HL-60 (cell line): ENCODE measurements at regions not wholly inside any gene's neighbourhood (a gene's known extent, or its start where the extent isn't known, plus 50 kb on each side); places are given as distances from the start of the nearest gene placed in this dataset.
"Not testable (repeated sequence)": the region's sequence is repeated elsewhere in the genome, so short reads cannot be mapped to it uniquely, and the experiment has no call there.

Source experiments
- DNase-seq, 2 experiments: peaks; one replicate each; pipeline ENCODE4 v3.0.0-alpha.2; 2010 to 2020; ENCODE audit warnings: low read depth in 1 of 2, low spot score in 1 of 2
- H3K27ac ChIP-seq: fragments of 250-450 bp; sonication (Bioruptor Pico); replicated peaks from 2 replicates; pipeline ENCODE4 v1.5.1; 2020; ENCODE audit warnings: mild to moderate bottlenecking, moderate library complexity
- H3K27me3 ChIP-seq: fragments of 250-450 bp; sonication (Bioruptor Pico); 2 replicates; pipeline ENCODE4 v1.5.1; 2021; ENCODE audit warnings: mild to moderate bottlenecking, moderate library complexity; ENCODE audit not compliant: insufficient read depth, poor library complexity, severe bottlenecking
- H3K4me3 ChIP-seq: replicated peaks from 2 replicates; pipeline ENCODE4 v1.5.1; 2011; ENCODE audit warnings: mild to moderate bottlenecking, control low read depth, low read length; ENCODE audit not compliant: insufficient read depth
- GABPA ChIP-seq: IDR thresholded peaks from 2 replicates; pipeline ENCODE4 v1.6.1; 2012; ENCODE audit warnings: low read depth
- POLR2AphosphoS5 ChIP-seq: IDR thresholded peaks from 2 replicates; pipeline ENCODE4 v1.6.1; 2012; ENCODE audit warnings: low read depth
- SPI1 ChIP-seq: IDR thresholded peaks from 2 replicates; pipeline ENCODE4 v1.6.1; 2012; ENCODE audit warnings: low read depth, mild to moderate bottlenecking, borderline replicate concordance
- TF ChIP-seq, protein P1 (sequence below): IDR thresholded peaks from one replicate; pipeline ENCODE4 v1.5.1; 2011; ENCODE audit warnings: low read length, control low read depth, inconsistent platforms; ENCODE audit not compliant: insufficient read depth
- TF ChIP-seq, protein P2 (sequence below): IDR thresholded peaks from 2 replicates; pipeline ENCODE4 v1.6.1; 2012; ENCODE audit warnings: low read depth; ENCODE audit not compliant: insufficient replicate concordance

DNA sequence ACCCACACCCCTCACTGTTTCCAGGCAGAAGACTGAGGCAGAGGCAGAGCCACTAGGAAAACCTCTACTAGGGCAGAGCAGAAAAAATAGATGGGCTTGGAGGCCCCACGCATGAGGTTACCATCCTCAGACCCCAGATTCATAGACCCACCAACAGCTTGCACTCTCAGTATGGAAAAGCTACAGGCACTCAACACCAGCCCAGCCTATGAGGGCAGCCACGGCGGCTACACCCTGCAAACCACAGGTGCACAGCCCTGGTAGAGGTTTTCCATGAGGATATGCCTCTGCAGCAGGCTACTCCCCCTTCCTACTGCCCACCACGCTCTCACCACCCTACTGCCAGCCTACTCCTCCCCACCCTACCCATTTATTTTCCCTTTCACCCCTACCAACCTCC is 235.1 kb downstream of the CWH43 start:
- Histone ChIP-seq H3K27ac (no peak overlapping the region), H3K27me3 (no peaks in the 10 kb centered on the region), H3K4me3 (no peak overlapping the region)
- DNase-seq: no peak
- TF ChIP-seq POLR2AphosphoS5 (no peak), SPI1 (no peak), GABPA (no peak)
- TF ChIP-seq, protein P1, sequence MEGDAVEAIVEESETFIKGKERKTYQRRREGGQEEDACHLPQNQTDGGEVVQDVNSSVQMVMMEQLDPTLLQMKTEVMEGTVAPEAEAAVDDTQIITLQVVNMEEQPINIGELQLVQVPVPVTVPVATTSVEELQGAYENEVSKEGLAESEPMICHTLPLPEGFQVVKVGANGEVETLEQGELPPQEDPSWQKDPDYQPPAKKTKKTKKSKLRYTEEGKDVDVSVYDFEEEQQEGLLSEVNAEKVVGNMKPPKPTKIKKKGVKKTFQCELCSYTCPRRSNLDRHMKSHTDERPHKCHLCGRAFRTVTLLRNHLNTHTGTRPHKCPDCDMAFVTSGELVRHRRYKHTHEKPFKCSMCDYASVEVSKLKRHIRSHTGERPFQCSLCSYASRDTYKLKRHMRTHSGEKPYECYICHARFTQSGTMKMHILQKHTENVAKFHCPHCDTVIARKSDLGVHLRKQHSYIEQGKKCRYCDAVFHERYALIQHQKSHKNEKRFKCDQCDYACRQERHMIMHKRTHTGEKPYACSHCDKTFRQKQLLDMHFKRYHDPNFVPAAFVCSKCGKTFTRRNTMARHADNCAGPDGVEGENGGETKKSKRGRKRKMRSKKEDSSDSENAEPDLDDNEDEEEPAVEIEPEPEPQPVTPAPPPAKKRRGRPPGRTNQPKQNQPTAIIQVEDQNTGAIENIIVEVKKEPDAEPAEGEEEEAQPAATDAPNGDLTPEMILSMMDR: no peak
- TF ChIP-seq, protein P2, sequence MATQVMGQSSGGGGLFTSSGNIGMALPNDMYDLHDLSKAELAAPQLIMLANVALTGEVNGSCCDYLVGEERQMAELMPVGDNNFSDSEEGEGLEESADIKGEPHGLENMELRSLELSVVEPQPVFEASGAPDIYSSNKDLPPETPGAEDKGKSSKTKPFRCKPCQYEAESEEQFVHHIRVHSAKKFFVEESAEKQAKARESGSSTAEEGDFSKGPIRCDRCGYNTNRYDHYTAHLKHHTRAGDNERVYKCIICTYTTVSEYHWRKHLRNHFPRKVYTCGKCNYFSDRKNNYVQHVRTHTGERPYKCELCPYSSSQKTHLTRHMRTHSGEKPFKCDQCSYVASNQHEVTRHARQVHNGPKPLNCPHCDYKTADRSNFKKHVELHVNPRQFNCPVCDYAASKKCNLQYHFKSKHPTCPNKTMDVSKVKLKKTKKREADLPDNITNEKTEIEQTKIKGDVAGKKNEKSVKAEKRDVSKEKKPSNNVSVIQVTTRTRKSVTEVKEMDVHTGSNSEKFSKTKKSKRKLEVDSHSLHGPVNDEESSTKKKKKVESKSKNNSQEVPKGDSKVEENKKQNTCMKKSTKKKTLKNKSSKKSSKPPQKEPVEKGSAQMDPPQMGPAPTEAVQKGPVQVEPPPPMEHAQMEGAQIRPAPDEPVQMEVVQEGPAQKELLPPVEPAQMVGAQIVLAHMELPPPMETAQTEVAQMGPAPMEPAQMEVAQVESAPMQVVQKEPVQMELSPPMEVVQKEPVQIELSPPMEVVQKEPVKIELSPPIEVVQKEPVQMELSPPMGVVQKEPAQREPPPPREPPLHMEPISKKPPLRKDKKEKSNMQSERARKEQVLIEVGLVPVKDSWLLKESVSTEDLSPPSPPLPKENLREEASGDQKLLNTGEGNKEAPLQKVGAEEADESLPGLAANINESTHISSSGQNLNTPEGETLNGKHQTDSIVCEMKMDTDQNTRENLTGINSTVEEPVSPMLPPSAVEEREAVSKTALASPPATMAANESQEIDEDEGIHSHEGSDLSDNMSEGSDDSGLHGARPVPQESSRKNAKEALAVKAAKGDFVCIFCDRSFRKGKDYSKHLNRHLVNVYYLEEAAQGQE: no peak

DNA sequence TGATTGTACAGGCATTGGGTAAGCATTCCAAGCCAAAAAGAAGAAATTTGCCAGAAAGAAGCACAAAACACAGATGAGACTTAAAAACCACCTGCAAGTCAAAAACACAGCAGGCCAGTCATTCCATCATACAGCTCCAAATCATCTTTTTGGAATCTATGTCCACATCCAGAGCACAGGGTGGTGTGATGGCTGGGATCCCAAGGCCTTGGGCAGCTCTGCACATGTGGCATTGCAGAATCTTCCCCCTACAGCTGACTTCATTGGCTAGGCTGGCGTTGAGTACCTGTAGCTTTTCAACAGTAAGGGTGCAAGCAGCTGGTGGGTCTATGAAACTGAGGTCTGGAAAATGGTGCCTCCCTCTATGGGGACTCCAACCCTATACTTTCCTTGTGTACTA is 236.7 kb downstream of the CWH43 start:
- not testable (repeated sequence) for H3K27ac ChIP-seq, H3K27me3 ChIP-seq, H3K4me3 ChIP-seq, DNase-seq

DNA sequence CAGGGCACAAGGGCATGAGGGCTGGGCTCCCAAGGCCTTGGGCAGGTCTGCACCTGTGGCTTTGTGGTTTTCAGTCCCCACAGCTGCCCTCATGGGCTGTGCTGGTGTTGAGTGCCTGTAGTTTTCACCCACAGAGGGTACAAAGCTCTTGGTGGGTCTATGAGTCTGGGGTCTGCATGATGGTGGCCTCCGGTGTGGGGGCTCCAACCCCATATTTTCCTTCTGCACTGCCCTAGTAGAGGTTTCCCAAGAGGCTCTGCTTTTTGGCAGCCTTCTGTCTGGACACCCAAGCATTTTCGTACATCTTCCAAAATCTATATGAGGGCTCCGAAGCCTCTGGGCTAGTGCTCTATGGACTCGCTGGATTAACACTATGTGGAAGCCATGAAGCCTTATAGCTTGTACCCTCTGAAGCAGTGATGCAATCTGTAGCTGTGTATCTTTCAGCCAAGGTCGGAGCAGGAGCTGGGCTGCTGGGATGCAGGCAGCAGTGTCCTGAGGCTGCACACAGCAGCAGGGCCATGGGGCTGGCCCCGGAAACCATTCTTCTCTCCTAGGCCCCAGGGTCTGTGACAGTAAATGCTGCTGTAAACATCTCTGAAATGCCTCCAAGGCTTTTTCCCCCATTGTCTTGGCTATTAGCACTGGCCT is 240.3 kb downstream of the CWH43 start:
- DNase-seq, H3K27ac ChIP-seq, H3K4me3 ChIP-seq, H3K27me3 ChIP-seq: not testable (repeated sequence)

DNA sequence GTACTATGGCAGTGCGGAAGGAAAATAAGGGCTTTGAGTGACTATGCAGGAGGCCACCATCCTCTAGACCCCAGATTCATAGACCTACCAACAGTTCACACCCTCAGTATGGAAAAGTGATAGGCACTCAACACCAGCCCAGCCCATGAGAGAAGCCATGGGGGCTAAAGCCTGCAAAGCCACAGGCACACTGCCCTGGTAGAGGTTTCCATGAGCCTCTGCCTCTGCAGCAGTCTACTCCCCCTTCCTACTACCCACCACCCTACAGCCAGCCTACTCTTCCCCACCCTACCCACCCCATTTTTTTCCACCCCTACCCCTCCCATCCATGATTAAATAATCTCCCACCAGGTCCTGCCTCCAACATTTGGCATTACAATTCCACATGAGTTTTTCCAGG is 241.9 kb downstream of the CWH43 start:
- H3K4me3 ChIP-seq, DNase-seq, H3K27ac ChIP-seq, H3K27me3 ChIP-seq: not testable (repeated sequence)

DNA sequence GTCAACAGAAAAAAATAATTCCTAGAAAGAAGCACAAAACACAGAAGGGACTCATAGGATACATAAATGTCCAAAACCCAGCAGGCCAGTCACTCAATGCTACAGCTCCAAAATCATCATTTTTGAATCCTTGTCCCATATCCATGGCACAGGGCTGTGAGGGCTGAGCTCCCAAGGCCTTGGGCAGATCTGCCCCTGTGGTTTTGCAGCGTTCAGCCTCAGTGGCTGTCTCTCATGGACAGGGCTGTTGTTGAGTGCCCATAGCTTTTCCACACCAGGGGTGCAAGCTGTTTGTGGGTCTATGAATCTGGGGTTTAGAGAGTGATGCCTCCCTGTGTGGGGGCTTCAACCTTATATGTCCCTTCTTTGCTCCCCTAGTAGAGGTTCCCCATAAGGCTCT is 243.2 kb downstream of the CWH43 start:
- not testable (repeated sequence) for DNase-seq, H3K27ac ChIP-seq, H3K27me3 ChIP-seq, H3K4me3 ChIP-seq

DNA sequence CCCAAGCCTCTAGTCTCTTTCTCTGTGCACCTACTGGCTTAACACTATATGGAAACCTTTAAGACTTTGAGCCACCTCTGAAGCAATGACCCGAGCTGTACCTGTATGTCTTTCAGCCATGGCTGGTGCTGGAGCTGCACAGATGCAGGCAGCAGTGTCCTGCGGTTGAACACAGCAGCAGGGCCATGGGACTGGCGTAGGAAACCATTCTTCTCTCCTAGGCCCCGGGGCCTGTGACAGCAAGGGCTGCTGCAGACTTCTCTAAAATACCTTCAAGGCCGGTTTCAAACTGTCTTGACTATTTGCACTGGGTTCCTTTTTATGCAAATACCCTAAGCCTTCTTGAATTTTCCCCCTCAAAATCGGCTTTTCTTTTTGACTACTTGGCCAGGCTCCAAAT is 243.6 kb downstream of the CWH43 start:
- not testable (repeated sequence) for H3K4me3 ChIP-seq, H3K27me3 ChIP-seq, DNase-seq, H3K27ac ChIP-seq

DNA sequence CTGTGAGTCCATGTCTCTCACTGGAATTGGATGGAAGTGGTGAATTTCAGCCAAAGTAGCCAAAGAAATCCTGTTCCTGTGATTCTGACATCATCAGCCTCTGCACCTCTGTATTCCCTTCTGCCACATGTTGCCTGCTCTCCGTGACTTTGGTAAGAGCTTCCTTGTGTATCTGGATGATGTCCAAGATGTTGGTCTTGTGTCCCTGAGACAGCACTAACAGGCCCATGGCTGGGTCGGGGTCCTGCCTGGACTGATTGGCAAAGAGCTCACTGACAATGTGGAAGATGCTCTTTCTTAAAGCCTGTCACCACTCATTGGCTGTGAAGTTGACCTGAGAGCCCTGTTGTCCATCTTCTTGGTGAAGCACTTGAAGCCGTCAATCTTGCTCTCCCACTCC is 247.3 kb downstream of the CWH43 start:
- not testable (repeated sequence) for H3K4me3 ChIP-seq, H3K27me3 ChIP-seq, H3K27ac ChIP-seq, DNase-seq

DNA sequence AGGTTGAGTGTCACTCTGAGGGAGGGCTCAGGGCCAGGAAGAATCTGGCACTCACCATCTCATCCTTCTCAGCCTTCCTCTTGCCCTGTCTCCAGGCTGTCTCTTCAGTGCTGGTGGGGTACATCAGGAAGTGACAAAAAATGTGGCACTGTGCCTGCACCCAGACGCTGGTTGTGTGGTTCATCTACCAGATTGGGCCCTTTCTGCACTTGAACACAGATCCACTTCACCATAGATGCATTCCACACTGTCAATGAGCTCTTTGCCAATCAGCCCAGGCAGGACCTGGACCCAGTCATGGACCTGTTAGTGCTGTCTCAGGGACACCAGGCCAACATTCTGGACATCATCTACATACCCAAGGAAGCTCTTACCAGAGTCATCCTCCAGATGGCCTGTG is 247.7 kb downstream of the CWH43 start:
- not testable (repeated sequence) for H3K4me3 ChIP-seq, H3K27ac ChIP-seq, DNase-seq

DNA sequence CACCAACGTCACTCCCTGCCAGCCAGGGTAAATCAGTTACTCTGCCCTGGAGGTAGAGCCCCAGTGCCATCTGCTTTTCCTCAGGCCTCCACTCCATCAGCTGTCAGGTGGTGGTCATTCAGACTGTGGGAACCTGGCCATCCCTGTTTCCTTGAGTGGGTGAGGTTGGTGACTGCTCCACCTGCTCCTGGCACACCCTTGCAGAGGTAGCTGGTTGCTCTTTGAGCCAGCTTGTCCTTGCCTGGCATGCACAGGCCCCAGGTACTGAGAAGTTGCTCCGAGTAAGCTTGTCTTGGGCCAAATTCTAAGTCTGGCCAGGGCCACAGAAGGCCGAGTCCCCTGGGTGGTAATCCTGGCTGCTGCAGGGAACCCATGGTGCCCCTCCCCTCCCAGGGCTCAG is 248.3 kb downstream of the CWH43 start:
- not testable (repeated sequence) for DNase-seq, H3K27ac ChIP-seq, H3K27me3 ChIP-seq, H3K4me3 ChIP-seq

More for the DNA sequence above, 247.7 kb downstream of the CWH43 start:
- H3K27me3 ChIP-seq: not testable (repeated sequence)

DNA sequence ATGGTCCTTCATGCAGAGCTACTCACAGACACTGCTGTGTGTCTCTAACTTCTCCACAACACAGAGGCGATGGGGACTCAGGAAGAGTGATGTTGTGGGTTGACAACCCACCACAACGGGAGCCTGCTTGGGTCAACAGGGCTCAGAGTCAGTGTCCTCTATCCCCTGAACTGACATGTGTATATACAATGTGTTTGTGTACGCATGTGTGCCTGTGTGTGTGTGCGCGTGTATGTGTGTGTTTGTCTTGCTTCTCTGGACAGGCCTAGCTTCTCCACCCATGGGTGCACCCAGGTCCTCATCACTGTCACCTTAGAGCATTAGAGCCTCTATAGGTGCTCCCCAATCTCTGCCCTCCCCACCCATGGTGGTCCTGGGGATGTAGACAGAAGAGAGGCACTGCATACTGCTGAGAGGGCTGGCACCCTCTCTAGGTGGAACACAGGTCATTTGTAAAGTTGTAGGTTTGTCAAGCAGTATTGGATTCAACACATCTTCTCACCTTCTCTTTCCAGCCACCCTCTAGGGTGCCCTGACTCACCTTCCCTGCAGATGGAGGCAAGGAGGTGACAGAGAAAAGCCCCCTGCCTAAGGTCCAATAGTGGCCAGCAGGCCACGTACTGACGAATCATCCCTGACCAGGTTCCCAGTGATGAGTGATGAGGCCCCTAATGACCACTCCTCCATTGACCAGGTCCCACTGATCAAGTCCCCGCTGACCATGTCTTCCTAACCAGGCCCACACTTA is 249.5 kb downstream of the CWH43 start:
- not testable (repeated sequence) for H3K27me3 ChIP-seq, H3K4me3 ChIP-seq, H3K27ac ChIP-seq, DNase-seq

DNA sequence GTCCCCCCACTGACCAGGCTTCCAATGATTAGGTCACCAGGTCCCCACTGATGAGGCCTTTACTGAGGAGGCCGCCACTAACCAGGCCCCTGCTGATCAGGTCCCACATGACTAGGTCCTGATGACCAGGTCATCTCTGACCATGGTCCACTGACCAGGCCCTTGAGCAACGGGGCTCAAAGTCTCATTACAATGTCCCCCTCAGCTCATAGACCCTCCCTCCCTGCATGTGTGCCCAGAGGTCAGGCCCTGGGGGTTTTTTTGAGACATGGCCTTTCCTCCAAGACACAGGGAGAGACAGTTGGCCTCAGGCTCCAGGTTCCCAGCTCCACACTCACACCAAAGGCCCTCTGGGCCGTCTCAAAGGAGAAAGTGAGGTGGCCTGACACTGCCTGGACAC is 250.4 kb downstream of the CWH43 start:
- H3K4me3 ChIP-seq, H3K27me3 ChIP-seq, DNase-seq, H3K27ac ChIP-seq: not testable (repeated sequence)

DNA sequence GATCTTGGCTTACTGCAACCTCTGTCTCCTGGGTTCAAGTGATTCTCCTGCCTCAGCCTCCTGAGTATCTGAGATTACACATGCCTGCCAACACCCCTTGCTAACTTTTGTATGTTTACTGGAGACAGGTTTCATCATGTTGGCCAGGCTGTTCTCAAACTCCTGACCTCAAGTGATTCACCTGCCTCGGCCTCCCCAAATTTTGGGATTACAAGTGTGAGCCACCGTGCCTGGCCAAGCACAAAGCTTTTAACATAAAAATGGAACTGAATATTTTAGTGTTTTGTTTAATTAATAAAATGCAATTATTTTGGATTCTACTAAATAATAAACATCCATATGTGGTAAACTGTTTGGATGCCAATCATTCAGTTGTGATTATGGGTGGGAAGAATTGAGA is 255.2 kb downstream of the CWH43 start:
- not testable (repeated sequence) for H3K27ac ChIP-seq, H3K27me3 ChIP-seq, H3K4me3 ChIP-seq, DNase-seq
